Stimulated activated naive CD8-positive, alpha-beta T cell treated with anti-CD3 and anti-CD28 coated beads, Interleukin-15, Interleukin-2, amounts not matched to agents 100 U/mL and 50 U/mL, for 24 hours (primary cell): ENCODE measurements at regions not wholly inside any gene's neighbourhood (a gene's known extent, or its start where the extent isn't known, plus 50 kb on each side); places are given as distances from the start of the nearest gene placed in this dataset.
"Not testable (repeated sequence)": the region's sequence is repeated elsewhere in the genome, so short reads cannot be mapped to it uniquely, and the experiment has no call there.

Experiments used
- ATAC-seq: fragments of 150-1000 bp; cut with Tn5 transposase; one replicate; pipeline ENCODE4 v1.10.0; 2021
- DNase-seq: peaks from one replicate; pipeline ENCODE4 v3.0.0; 2021

GRCh38 chr11:130550984-130551383 lies 102.5 kb downstream of the ADAMTS15 start:
- ATAC-seq (no peak), DNase-seq (no peak)

DNA sequence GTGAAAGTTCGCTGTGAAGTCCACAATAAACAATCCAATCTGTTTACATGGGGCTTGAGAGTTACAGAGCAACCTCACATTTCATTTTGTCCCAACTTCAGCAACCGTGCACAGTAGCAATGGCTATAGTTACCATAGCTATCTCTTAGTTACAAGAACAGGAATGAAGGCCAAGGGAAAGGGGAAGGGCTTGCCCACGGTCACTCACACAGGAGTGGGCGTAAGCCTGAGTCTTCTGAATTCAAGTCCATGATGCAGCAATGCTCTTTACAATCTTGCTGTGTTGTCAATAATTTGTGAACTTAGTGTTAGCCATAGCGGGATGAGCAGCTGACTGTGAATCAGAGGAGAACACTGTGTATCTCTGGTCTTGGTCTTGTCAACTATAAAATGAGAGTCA lies 102.9 kb downstream of the ADAMTS15 start:
- no peak for ATAC-seq
- DNase-seq, result no peak

GRCh38 chr11:130553306-130553705 lies 104.9 kb downstream of the ADAMTS15 start:
- DNase-seq (no peak), ATAC-seq (no peak)

- ATAC-seq (no peak), DNase-seq (no peak)
These were observed 106.0 kb downstream of the ADAMTS15 start for GRCh38 chr11:130554241-130555055.

GRCh38 chr11:130555251-130555841 lies 106.9 kb downstream of the ADAMTS15 start:
- ATAC-seq, result no peak
- no peak for DNase-seq

- DNase-seq (no peak), ATAC-seq (no peak)
These were observed 111.7 kb downstream of the ADAMTS15 start for GRCh38 chr11:130560000-130560780.

DNA sequence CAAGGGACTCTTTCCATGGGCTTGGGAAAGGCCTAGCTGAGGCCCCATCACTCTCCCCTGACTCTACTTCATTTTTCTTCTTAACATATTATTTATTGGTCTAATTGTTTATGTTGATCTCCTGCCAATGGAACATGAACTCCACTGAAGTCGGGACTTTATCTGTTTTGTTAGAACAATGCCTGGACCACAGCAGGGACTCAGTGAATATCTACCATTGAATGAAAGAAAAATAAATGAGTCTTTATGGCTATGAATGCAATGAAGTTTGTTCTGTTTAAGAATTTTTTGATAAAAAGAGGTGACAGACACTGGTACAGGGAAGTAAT lies 112.3 kb downstream of the ADAMTS15 start:
- DNase-seq, result no peak
- no peak for ATAC-seq

- DNase-seq, result no peak
- ATAC-seq, result no peak
These were observed 113.0 kb downstream of the ADAMTS15 start for GRCh38 chr11:130561441-130561881.

DNA sequence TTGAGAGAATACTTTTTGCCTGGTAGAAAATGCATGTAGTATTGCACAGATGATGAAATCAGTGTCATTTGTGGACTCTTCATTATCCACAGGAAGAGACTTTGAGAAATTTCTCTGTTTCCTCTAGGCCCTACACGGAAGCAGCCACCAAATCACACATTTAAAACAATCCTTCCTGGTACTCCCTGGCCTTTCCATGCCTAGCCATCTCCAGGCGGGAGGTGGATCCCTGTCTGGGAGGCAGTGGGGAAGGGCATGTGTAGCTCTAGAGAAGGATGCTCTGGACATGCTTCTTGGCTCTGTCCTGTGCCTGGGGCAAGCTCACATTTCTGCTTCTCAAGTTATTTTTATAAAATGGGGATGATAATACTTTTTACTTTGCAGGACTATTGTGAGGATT lies 114.1 kb downstream of the ADAMTS15 start:
- no peak for ATAC-seq

DNA sequence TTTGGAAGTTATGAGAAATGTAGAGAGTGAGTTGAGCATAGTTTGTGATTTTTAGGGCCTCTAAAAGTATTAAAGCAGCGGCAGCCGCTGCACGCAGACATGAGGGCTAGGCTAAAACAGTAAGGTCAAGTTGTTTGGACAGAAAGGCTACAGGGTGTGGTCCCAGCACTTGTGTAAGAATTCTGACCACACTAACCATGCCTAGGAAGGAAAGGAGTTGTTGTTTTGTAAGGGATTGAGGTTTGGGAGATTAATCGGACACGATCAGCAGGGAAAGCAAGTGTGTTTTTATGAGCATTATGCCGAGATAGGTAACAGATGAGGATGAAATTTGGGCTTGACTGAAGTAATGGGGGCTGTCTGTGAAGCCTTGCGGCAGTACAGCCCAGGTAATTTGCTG lies 117.9 kb downstream of the ADAMTS15 start:
- not testable (repeated sequence) for ATAC-seq, DNase-seq

More for the DNA sequence above, 114.1 kb downstream of the ADAMTS15 start:
- no peak for DNase-seq

- DNase-seq, result no peak
- ATAC-seq, result no peak
These were observed 123.1 kb downstream of the ADAMTS15 start for GRCh38 chr11:130571519-130571918.

DNA sequence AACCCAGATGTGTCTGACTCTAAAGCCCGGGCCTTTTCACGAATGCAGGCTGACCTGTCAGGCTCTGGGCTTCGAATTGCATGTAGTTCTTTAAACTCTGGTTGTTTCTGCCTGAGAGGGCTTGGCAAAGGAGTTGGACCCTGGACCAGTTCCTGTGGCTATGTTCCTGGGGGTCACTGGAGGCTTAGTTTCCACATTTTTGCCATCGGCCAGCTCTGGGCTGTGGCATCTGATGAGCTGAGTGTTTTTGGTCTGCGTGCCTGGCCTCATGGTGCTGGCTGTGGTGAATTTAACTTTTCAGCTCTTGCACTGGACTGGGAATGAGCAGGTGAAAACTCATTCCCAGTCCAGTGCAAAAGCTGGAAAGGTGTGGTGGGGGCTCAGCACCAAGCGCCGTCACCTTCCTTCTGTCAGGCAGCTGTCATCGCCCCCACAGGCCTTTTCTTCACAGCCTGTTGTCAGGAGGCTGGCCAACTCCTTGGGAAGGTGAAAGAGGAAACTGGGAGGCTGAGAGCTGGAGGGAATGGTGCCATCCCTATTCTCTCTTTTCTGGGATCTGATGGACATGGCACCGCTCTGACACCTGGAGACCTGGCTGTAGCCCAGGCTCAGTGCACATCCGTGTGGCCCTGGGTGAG lies 123.6 kb downstream of the ADAMTS15 start:
- DNase-seq (no peak), ATAC-seq (no peak)

- no peak for ATAC-seq
- no peak for DNase-seq
These were observed 125.3 kb downstream of the ADAMTS15 start for GRCh38 chr11:130573767-130574166.

DNA sequence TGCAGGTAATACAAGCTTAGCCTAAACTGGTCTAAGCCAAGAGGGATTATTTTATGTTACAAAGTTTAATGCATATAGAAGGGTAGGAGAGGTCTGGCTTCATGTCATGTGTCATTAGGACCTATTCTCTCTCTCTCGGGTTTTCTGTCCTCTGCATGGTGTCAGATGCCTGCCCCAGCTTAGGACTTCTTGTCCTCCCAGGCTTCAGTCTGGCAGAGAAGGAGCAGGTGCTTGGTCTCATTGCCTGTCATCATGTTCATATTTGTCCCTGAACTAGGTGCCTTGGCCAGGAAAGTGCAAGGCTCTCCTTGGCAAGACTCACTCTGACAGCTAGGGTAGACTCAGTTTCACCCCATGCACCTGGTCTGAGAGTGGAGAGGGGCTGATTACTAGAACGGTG lies 126.3 kb downstream of the ADAMTS15 start:
- ATAC-seq, result no peak
- no peak for DNase-seq

DNA sequence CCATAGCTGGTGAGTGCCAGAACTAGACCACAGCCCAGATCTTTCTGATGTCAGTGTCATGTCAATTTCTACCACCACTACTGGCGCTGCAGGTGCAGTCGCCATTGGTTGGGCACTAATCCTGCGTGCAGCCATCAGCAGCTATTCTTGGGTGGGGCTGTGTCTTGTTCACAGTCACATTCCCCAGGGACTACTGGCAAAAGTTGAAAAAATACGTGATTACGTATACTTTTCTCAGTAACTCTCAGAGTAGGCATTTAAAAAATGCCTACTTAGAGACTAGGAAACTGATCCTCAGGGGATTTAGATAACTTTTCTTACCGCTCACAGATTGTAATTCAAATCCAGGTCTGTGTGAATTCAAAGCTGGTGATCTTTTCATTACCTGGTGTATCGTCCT lies 127.7 kb downstream of the ADAMTS15 start:
- DNase-seq (no peak), ATAC-seq (no peak)

GRCh38 chr11:130578738-130579368 lies 130.4 kb downstream of the ADAMTS15 start:
- ATAC-seq (no peak), DNase-seq (no peak)

DNA sequence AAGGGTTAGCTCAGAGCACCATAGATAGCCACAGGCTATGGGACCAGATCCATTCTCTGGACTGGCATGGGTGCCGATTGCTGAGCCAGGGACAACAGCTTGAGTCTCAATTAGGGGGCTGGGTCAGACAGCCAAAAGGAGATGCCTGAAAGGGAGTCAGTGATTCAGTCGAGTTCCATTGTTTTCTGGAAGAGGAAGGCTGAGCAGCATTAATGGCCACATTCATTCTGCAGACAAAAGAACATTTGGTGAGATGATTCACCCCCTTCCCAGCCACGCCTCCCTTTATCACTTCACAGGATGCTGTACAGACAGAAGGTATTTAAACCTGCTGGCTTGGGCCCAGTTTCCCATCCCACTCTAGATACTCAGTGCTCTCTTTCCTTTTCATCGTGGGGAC lies 131.9 kb downstream of the ADAMTS15 start:
- DNase-seq, result no peak
- no peak for ATAC-seq

DNA sequence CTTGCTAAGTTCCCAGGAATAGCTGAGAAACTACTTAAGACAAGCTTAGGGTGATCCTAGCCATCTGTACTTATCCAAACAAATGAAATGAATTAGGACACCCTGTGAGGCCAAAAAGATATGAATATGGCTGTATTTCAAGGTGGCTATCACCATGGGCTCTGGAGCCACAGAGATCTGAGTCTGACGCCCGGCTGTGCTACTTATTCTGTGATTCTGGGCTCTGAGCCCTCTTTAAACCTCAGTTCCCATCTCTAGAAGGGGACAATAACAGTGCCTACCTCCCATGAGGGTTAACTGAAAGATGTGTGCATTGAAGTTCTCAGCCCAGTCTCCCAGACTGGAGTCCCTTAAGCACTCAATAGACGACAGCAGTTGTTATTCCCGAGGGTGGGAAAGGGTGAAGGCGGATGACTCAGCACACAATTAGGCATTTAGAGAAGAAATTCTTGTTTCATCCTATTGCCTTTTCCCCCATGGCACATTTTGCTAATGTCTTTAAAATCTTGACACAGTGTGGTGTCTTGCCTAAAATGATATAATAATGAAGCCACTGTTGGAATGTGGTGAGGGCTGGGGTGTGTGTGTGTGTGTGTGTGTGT lies 132.5 kb downstream of the ADAMTS15 start:
- no peak for ATAC-seq
- no peak for DNase-seq

GRCh38 chr11:130581646-130582045 lies 133.2 kb downstream of the ADAMTS15 start:
- ATAC-seq, result no peak
- DNase-seq, result no peak

- ATAC-seq, result no peak
These were observed 133.7 kb downstream of the ADAMTS15 start for GRCh38 chr11:130582176-130582575.

GRCh38 chr11:130582981-130583380 lies 134.5 kb downstream of the ADAMTS15 start:
- ATAC-seq (no peak), DNase-seq (no peak)

More at GRCh38 chr11:130582176-130582575, 133.7 kb downstream of the ADAMTS15 start:
- no peak for DNase-seq

- no peak for ATAC-seq
- no peak for DNase-seq
These were observed 135.4 kb downstream of the ADAMTS15 start for GRCh38 chr11:130583801-130584211.
